NCI-H1105 (cell line): ENCODE measurements at regions not wholly inside any gene's neighbourhood (a gene's known extent, or its start where the extent isn't known, plus 50 kb on each side); places are given as distances from the start of the nearest gene placed in this dataset.
A peak's percentile ranks its signal among the peaks of the same experiment; 100 is the strongest.

Experiments
- DNase-seq: peaks from one replicate; lab custom pipeline; 2025; lab: John Stamatoyannopoulos, UW

DNA sequence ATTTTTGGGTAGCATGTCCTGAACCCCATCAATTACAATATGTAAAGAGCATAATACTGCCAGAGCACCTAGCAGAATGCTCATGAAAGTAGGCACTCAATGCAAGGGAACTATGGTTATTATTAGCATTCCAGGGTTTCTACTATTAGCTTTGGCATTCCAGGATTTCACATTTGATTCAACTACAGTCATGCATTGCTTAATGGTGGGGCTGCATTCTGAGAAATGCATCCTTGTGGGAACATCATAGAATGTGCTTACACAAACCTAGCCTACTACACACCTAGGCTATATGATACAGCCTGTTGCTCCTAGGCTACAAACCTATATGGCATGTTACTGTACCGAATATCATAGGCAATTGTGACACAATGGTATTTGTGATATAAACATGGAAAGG is 247.8 kb downstream of the CD83 start:
- no peak for DNase-seq

- no peak for DNase-seq
Observed at GRCh38 chr6:14366315-14366714, 248.7 kb downstream of the CD83 start.

GRCh38 chr6:14366872-14367271 is 249.3 kb downstream of the CD83 start:
- DNase-seq: no peak

GRCh38 chr6:14367296-14367695 is 249.7 kb downstream of the CD83 start:
- no peak for DNase-seq

DNA sequence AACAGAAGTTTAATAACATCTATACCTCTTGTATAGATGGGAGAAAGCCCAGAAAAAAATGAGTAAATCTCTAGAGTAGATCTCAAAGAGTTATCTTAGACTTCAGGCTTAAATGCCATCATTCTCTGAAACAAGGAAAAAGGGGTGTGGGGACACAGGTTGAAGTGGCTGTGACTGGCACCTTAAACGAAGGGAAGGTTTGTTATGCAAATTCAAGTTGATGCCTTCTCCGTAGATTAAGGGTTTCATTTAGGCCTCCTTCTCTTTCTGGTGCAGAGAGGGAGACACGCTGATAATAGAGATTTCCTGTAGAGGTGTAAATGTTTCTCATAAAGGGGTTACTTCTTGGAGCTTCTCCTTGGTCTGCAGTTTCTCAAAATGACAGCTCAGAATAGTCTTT is 252.1 kb downstream of the CD83 start:
- DNase-seq: no peak

- no peak for DNase-seq
Observed at GRCh38 chr6:14371530-14371929, 254.0 kb downstream of the CD83 start.

DNA sequence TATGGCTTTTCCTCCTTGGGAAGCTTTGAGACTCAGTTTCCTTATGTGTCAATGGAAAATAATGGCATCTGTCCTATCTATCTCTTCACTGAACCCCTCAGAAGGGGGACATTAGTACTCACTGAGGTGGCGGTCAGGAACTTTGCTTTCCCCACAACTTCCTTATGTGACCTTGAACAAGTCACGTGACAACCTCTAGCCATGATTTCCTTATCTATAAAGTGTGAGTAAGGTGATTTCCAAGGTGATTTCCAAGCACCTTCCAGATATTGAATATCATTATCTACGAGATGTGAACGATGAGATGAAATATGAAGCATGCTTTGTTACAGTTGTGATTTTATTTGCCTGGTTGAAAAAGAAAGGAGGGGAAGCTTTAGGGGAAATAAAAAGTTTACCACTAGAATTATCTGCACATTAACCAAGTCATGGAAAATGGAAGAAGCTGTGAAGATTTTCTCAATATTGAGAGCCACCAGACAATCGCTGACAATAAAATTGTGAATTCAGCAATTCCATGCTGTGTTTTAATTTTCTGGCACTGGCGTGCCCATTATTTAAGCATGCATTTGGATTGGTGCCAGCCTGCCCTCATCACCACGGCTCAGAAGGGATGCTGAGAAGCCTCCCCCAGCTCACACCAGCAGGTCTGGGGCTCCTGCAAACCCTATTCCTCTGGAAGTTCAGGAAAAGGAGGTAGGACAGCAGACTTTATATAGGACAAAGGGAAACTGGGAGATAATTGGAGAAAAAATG is 255.3 kb downstream of the CD83 start:
- DNase-seq: peak; percentile 62

DNA sequence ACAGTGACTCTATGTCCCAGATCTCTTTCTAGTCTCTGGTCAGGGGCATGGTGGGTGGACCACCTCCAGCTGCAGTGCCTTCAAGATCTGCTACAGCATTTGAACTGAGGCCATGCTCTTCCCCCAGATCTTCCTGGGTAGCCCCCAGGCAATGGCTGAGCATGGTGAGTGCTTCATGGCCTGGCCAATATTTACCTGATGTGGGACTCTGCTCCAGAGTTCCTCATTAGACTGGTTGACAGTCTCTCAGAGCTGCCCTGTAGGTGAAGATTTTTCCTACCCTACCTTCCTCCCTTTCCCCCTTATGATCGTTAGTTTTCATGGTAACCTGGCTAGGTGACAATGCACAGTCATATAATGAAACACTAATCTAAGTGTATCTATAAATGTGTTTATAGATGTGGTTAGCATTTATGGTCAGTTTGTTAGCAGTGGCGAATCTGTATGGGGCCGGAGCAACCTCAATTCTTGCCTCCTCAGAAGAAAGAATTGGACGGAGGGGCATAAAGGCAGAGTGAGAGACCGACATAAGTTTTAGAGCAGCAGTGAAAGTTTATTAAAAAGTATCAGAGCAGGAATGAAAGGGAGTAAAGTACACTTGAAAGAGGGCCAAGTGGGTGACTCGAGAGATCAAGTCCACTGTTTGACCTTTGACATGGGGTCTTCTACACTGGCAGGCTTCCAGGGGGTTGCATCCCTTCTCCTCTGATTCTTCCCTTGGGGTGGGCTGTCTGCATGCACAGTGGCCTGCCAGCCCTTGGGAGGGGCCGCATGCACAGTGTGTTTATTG is 256.3 kb downstream of the CD83 start:
- no peak for DNase-seq

- DNase-seq: no peak
Observed at GRCh38 chr6:14375930-14376329, 258.4 kb downstream of the CD83 start.

- no peak for DNase-seq
Observed at GRCh38 chr6:14379568-14379967, 262.0 kb downstream of the CD83 start.

DNA sequence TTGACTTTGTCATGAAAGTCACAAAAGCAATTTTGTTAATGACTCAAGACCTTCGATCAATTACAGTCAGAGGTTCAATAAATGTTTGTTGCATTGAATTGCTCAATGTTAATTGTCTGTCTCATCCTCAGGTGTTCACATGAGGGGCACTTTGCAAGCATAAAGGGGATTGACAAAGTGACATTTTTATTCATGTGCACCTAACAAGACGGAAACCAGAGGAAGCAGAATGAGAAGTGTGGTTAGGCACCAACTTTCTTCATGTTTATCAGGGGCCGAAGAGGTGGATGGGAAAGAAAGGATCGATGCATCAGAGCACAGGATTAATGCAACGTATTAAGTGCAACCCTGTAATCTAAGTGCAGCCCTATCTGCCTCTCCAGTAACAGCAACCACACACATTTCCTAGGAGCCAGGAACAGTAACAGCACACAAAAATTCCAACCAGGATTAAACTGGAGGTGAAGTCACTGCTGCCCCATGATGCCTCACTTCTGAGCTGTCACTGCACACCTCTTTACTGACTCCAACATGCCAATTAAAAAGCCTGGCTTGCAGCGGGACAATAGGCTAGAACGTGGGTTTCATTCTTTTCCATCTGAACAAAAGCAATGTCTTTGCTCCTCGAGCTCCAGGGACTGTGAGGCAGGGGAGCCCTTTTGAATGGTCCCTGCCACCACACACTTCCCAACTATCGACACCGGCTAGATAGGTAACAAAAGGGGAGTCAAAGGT is 262.7 kb downstream of the CD83 start:
- no peak for DNase-seq

DNA sequence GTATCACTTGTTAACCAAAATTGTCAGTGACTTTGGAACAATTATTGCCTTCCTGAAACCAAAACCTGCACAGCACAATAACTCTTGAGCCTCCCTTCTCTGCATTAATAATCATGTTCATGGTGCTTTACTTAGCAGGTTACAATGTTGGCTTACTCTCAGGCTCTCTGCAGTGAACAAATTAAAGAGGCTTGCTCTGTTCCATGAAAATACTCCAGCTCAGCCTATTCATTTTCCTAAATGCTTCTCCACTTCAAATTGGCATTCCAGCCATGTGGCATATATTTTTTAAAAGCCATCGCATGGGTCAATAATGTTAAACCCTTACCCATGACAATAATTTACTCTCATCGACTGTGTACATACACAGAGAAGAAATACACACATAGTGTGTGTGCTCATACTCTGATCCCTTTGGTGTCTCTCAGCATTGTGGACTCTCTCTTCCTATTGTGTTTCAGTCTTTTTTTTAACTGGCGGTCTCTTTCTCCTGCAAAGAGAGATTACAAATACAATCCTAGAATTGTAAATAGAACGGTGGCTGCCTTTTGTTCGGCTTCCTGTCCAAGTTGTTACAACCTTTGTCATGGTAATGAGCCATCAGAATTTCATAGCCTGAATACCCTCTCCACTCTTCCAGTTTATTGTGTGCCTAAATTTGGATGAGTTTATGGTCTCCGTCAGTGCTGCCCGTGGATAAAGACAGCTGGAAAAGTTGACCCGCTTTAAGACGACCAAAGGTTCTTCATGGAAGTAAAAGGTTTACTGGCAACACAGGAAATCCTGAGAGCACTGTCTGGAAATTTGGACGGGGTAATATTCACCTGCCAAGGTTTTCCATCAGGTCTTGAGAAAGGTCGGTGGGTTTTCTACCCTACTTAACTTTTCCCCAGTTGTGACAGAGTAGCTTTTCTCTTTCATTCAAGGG is 263.6 kb downstream of the CD83 start:
- no peak for DNase-seq

DNA sequence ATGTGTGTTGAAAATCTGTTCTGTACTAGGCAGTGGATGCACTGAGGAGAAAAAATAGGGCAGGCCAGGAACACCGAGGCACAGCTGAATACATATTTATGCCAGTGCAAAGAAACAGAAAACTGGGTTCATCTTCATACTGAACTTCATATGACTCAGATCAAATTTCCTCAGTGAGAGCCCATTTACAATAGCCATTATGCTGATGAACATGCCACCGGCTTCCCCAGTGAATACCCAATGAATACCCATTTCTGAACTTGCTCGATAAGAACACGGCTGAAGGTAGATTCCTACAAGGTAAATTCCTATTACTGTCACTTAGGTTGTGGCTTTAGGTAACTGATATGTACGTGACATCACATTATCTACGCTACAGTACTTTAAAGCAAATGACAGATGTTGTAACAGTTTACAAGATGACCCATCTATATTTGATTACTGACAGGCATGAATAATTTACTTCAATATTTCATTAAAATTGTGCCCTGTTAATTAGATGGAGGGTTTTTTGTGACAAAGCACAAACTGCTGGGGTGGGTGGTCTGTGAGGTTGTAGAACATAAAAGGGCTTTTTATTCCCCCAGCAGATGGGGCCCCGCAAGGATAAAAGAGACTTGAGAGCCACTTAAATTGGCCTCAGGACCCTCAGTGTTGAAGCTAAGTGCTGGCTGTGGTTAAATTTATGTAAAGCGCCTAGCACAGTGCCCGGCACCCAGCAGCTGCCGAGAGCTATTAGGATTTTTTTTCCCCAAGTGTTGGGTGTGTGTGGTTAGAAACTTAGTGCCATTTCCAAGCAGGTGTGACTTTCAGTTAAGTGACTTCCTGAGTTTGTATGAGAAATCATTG is 264.5 kb downstream of the CD83 start:
- no peak for DNase-seq

DNA sequence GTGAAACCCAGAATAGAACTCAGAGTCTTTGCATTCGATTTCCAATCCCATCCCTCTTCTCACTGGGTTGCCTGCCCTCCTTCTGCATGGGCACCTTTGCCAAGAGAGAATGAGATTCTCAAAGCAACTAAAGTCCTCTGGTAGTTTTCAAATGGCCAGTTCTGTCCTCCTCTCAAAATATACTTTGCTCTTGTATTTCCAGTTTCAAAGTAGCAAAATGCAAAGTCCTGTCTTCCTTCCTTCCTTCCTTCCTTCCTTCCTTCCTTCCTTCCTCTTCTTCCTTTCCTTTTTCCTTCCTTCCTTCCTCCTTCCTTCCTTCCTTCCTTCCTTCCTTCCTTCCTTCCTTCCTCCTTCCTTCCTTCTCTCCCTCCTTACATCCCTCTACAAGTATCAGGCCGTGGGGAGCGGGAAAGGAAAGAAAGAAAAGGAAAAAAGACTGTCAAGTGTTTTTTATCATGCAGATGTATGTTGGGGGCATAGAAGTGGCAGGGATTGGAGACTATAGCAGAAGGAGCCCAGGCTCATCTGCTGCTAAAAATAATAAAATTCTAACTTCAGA is 265.2 kb downstream of the CD83 start:
- no peak for DNase-seq

DNA sequence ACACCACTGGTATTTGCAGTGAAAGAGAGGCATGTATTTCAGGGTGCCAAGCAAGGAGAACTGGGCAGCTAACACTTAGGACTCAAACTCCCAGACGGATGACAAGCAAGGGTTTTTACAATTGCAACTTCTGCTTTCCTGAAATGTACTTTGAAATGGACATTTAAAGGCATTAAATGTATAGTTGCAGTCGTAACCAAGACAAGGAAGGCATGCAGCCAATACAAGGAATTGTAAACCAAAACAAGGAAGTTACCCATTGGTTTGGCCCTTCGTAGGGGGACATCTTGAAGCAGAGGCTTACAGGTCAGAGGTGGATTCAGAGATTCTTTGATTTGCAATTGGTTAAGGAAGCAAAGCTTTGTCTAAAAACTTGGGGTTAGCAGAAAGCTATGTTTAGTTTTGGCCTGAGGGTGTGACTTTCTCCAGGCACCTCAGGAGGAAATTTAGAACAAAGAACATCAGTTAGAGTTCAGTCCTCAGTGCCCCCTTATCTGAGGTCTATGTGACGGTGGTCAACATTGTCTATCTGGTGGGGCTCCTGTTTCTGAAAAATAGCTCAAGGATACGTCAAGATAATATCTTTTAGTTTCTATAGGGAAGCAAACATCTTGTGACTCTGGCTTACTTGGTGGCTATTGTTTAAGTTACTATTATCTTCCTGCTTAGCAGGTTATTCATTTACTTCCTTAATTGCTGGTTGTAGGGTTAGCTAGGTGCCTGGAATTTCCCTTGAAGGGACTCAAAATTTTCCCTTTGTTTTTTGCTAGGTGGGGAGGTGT is 266.0 kb downstream of the CD83 start:
- DNase-seq: no peak

DNA sequence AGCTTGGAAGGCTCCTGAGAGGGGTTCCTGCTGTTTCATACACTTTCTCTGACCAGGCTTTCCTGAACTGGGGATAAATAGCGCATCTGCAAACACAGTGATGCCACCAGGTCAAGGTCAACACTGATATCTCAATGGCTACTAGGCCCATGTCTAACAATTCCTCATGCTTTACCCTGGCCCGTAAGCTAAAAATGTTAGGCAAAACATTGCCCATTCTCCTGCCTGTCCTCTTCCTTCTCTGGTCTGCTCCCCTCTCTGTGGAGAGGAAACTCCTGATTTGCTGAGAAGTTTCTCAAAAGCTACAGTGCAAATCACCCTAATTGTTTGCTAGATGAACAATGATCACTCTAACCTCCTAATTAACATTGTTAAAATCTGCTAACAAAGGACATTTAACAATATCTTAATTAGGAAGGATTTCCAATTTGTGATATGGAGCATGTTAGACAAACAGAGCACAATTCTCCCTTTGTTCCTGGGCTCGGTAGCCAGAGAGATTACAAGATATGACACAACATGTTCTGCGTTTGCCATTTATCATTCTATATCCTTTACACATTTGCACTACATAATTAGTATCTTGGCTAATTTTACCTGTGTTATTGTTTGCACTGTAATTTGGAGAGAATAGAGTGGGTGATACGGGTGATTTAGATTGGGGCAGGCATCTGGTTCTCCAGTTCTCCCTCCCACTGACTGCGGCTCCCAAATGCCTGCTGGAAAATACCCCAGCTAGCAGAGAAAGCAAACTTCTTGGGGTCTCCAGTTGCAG is 266.8 kb downstream of the CD83 start:
- DNase-seq: peak; percentile 93

GRCh38 chr6:14386263-14386662 is 268.7 kb downstream of the CD83 start:
- no peak for DNase-seq

GRCh38 chr6:14386668-14387067 is 269.1 kb downstream of the CD83 start:
- DNase-seq: no peak

DNA sequence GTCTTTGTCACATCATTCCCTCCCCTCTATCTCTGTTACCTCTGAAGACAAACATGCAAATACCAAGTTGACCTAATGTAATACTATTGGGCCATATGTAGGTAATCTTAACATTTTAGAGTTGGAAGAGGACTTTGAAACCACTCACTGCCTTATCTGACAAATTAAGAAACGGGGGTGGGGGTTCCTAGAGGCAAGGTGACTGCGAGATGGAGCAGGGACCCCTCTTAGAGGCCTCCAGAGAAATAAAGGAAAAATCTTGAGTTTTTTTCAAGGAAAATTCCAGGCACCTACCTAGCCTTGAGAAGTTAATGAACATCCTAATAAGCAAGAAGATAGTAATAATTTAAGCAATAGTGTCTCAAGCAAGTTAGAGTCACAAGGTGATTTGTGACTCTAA is 270.8 kb downstream of the CD83 start:
- no peak for DNase-seq
